BE2C (cell line): ENCODE measurements at regions not wholly inside any gene's neighbourhood (a gene's known extent, or its start where the extent isn't known, plus 50 kb on each side); places are given as distances from the start of the nearest gene placed in this dataset.

Source experiments
- DNase-seq: peaks from one replicate; pipeline ENCODE4 v3.0.0-alpha.2; 2020
- H3K27me3 ChIP-seq: fragments of 250-450 bp; sonication (Bioruptor Pico); 2 replicates; pipeline ENCODE4 v1.5.1; 2020; ENCODE audit warnings: mild to moderate bottlenecking
- H3K36me3 ChIP-seq: fragments of 250-450 bp; sonication (Bioruptor Pico); 2 replicates; pipeline ENCODE4 v1.5.1; 2020; ENCODE audit warnings: mild to moderate bottlenecking
- H3K4me1 ChIP-seq: fragments of 250-450 bp; sonication (Bioruptor Pico); 2 replicates; pipeline ENCODE4 v1.5.1; 2020
- H3K4me3 ChIP-seq: 2 replicates; pipeline ENCODE4 v1.5.1; 2011; ENCODE audit warnings: low read depth, low read length
- H3K9me3 ChIP-seq: fragments of 250-450 bp; sonication (Bioruptor Pico); 2 replicates; pipeline ENCODE4 v1.5.1; 2020
- CTCF ChIP-seq: IDR thresholded peaks from 2 replicates; pipeline ENCODE4 v1.5.1; 2012; ENCODE audit warnings: mild to moderate bottlenecking, low read depth, low read length

- Histone ChIP-seq H3K4me3 (no peak overlapping the region), H3K4me1 (no peaks in the 10 kb centered on the region), H3K36me3 (no peaks in the 10 kb centered on the region), H3K27me3 (no peaks in the 10 kb centered on the region), H3K9me3 (no peaks in the 10 kb centered on the region; the same call in 1 of the 2 replicates)
- DNase-seq: no peak
- TF ChIP-seq CTCF: no peak
Observed at GRCh38 chr22:48606684-48607307, 1220.9 kb downstream of the BRD1 start.

GRCh38 chr22:48605856-48606481 is 1221.7 kb downstream of the BRD1 start:
- no peaks in the 10 kb centered on the region for H3K4me1 ChIP-seq
- H3K4me3 ChIP-seq: no peak overlapping the region
- DNase-seq: no peak
- no peaks in the 10 kb centered on the region; the same call in 1 of the 2 replicates for H3K9me3 ChIP-seq
- H3K36me3 ChIP-seq: no peaks in the 10 kb centered on the region
- TF ChIP-seq CTCF: no peak
- no peaks in the 10 kb centered on the region for H3K27me3 ChIP-seq

GRCh38 chr22:48605125-48605524 is 1222.5 kb downstream of the BRD1 start:
- Histone ChIP-seq H3K4me1 (no peaks in the 10 kb centered on the region), H3K9me3 (no peaks in the 10 kb centered on the region; the same call in 1 of the 2 replicates), H3K27me3 (no peaks in the 10 kb centered on the region), H3K36me3 (no peaks in the 10 kb centered on the region), H3K4me3 (no peak overlapping the region)
- no peak for TF ChIP-seq CTCF
- no peak for DNase-seq

- no peaks in the 10 kb centered on the region for H3K4me1 ChIP-seq
- DNase-seq: no peak
- H3K9me3 ChIP-seq: no peaks in the 10 kb centered on the region; the same call in 1 of the 2 replicates
- TF ChIP-seq CTCF: no peak
- H3K36me3 ChIP-seq: no peaks in the 10 kb centered on the region
- no peaks in the 10 kb centered on the region for H3K27me3 ChIP-seq
- H3K4me3 ChIP-seq: no peak overlapping the region
Observed at GRCh38 chr22:48603621-48604320, 1223.9 kb downstream of the BRD1 start.

GRCh38 chr22:48602805-48603518 is 1224.7 kb downstream of the BRD1 start:
- H3K4me1 ChIP-seq: no peaks in the 10 kb centered on the region
- TF ChIP-seq CTCF: no peak
- no peaks in the 10 kb centered on the region for H3K27me3 ChIP-seq
- DNase-seq: no peak
- no peaks in the 10 kb centered on the region; the same call in 1 of the 2 replicates for H3K9me3 ChIP-seq
- H3K36me3 ChIP-seq: no peaks in the 10 kb centered on the region
- H3K4me3 ChIP-seq: no peak overlapping the region
